ENCODE measurements at regions not wholly inside any gene's neighbourhood (a gene's known extent, or its start where the extent isn't known, plus 50 kb on each side); places are given as distances from the start of the nearest gene placed in this dataset.

DNA sequence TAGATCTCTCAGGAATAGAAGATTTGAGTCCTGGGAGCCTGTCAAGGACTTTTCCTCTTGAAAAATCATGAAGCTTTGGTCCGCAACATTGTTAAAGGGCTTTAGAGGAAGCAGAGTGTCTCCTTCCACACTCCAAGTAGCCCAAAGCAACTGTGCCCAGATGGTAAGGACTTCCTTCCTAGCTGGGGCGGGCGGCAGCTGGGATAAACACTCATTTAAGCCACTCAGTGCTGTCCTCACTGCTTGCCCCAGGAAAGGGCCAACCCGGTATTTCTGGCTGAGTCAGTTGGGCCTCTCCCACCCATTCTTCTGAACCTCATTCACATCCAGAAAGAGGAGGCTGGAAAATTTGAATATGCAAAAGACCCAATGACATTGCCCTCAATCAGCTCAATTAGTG is 144.3 kb downstream of the CHIC2 start:
- TF ChIP-seq, protein P1, sequence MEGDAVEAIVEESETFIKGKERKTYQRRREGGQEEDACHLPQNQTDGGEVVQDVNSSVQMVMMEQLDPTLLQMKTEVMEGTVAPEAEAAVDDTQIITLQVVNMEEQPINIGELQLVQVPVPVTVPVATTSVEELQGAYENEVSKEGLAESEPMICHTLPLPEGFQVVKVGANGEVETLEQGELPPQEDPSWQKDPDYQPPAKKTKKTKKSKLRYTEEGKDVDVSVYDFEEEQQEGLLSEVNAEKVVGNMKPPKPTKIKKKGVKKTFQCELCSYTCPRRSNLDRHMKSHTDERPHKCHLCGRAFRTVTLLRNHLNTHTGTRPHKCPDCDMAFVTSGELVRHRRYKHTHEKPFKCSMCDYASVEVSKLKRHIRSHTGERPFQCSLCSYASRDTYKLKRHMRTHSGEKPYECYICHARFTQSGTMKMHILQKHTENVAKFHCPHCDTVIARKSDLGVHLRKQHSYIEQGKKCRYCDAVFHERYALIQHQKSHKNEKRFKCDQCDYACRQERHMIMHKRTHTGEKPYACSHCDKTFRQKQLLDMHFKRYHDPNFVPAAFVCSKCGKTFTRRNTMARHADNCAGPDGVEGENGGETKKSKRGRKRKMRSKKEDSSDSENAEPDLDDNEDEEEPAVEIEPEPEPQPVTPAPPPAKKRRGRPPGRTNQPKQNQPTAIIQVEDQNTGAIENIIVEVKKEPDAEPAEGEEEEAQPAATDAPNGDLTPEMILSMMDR (IDR thresholded peaks at IDR 0.05): no peak
- ATAC-seq (ENCODE audit: insufficient number of reproducible peaks, low FRiP score, low read depth): no peak

DNA sequence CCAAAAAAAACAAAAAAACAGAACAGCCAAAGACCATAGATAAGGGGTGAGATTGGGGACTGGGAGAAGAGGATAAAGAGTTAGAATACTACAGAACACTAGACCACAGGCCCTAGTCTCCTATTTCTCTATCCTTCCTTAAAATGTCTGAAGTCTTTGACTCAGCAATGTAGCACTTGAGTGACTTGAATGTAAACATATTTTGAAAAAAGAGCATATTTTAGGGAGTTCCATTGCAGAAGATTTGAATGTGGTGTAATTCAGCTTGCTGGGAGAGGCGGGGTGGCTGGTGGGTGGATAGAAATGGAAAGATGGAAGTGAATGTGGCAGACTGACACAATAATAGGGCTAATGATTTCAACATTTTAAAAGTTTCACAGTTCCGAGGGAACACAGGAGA is 144.9 kb downstream of the CHIC2 start:
- H3K9me3 ChIP-seq: no peaks in the 10 kb centered on the region
- TF ChIP-seq, protein P1 (IDR thresholded peaks at IDR 0.05): no peak
- H3K36me3 ChIP-seq: no peaks in the 10 kb centered on the region
- no peak for ATAC-seq (ENCODE audit: insufficient number of reproducible peaks, low FRiP score, low read depth)
- H3K27ac ChIP-seq: no peak overlapping the region
- no peaks in the 10 kb centered on the region for H3K4me1 ChIP-seq (ENCODE audit: control insufficient read depth in 1 of 2, low read depth in 2 of 2)
- no peaks in the 10 kb centered on the region for H3K27me3 ChIP-seq (replicated peaks; ENCODE audit: insufficient read depth)
- no peak overlapping the region for H3K4me3 ChIP-seq
- DNase-seq (ENCODE audit: low spot score): no peak

More for the DNA sequence above, 144.3 kb downstream of the CHIC2 start:
- H3K4me1 ChIP-seq (ENCODE audit: control insufficient read depth in 1 of 2, low read depth in 2 of 2): no peaks in the 10 kb centered on the region
- H3K4me3 ChIP-seq: no peak overlapping the region
- no peaks in the 10 kb centered on the region for H3K27me3 ChIP-seq (replicated peaks; ENCODE audit: insufficient read depth)
- no peaks in the 10 kb centered on the region for H3K36me3 ChIP-seq
- H3K27ac ChIP-seq: no peak overlapping the region
- DNase-seq (ENCODE audit: low spot score): no peak
- no peaks in the 10 kb centered on the region for H3K9me3 ChIP-seq

GRCh38 chr4:53917729-53918128 is 146.7 kb downstream of the CHIC2 start:
- Histone ChIP-seq H3K27ac (no peak overlapping the region), H3K27me3 (replicated peaks; ENCODE audit: insufficient read depth) (no peaks in the 10 kb centered on the region), H3K36me3 (no peaks in the 10 kb centered on the region), H3K4me3 (no peak overlapping the region), H3K9me3 (no peaks in the 10 kb centered on the region), H3K4me1 (ENCODE audit: control insufficient read depth in 1 of 2, low read depth in 2 of 2) (no peaks in the 10 kb centered on the region)
- TF ChIP-seq, protein P1 (IDR thresholded peaks at IDR 0.05): no peak
- ATAC-seq (ENCODE audit: insufficient number of reproducible peaks, low FRiP score, low read depth): no peak
- no peak for DNase-seq (ENCODE audit: low spot score)

DNA sequence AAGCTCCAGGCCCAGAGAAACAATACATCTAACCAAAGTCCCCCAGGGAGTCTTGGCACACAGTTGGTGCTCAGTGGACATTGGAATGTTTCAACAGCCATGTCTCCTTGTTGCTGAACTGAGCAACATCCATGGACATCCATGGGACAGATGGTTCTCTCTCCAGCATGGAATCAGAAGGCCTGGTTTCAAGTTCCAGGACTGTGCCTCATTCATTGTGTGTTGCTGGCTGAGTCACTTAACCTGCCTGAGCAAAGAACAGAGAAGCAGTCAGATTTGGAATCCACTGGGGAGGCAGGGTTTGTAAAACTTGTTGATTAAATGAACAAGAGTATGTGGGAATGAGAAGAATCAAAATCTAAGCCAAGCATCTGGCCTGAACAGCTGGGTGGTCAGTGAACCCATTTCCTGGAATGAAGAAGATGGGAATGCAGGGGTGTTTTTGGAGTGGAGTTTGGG is 147.9 kb downstream of the CHIC2 start:
- Histone ChIP-seq H3K27ac (no peak overlapping the region), H3K4me1 (ENCODE audit: control insufficient read depth in 1 of 2, low read depth in 2 of 2) (no peaks in the 10 kb centered on the region), H3K36me3 (no peaks in the 10 kb centered on the region), H3K27me3 (replicated peaks; ENCODE audit: insufficient read depth) (no peaks in the 10 kb centered on the region), H3K4me3 (no peak overlapping the region), H3K9me3 (no peaks in the 10 kb centered on the region)
- DNase-seq (ENCODE audit: low spot score) (no peak), ATAC-seq (ENCODE audit: insufficient number of reproducible peaks, low FRiP score, low read depth) (no peak)
- TF ChIP-seq, protein P1 (IDR thresholded peaks at IDR 0.05): no peak

DNA sequence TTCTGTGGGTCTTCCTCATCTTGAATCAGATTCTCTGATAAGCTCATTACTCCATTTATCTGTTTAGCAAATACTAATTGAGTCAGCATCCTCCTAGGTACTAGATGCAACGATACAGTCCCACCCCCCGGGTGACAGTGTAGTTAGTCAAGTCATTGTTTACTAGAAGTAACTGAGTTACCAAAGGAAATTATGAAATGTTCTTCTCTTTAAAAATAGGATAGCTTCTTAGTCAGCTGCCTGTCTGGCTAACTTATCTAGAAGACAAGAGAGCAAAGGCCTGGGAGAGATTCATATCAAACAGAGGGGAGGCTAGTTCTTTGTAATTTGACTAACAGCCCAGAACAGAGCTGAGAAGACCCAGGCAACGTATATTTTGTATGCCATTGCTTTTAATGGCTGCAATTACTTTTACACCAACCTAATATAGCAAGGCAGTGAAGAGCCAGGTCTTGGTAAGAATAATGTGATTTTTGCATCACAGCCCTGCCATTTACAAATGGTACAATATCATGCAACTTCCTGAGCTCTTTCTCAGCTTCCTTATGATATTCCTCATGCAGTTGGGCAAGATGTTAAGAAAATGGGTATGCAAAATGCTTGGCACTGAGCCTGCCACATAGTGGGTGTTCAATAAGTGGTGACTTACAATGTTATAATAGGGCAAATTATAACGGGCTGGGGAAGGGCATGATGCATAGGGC is 149.9 kb downstream of the CHIC2 start:
- Histone ChIP-seq H3K9me3 (no peaks in the 10 kb centered on the region), H3K4me1 (ENCODE audit: control insufficient read depth in 1 of 2, low read depth in 2 of 2) (peaks cover 0 to 1% of the 10 kb centered on the region in 2 donors), H3K27me3 (replicated peaks; ENCODE audit: insufficient read depth) (no peaks in the 10 kb centered on the region), H3K27ac (no peak overlapping the region), H3K36me3 (no peaks in the 10 kb centered on the region), H3K4me3 (no peak overlapping the region)
- TF ChIP-seq, protein P1 (IDR thresholded peaks at IDR 0.05): no peak
- ATAC-seq (ENCODE audit: insufficient number of reproducible peaks, low FRiP score, low read depth) (no peak), DNase-seq (ENCODE audit: low spot score) (no peak)
